Endothelial cell (in vitro differentiated cells): ENCODE measurements at regions not wholly inside any gene's neighbourhood (a gene's known extent, or its start where the extent isn't known, plus 50 kb on each side); places are given as distances from the start of the nearest gene placed in this dataset.

Source experiments
- DNase-seq: peaks from one replicate; pipeline ENCODE4 v3.0.0; 2021; ENCODE audit warnings: low spot score
- H3K27ac Mint-ChIP-seq: one replicate; pipeline ENCODE4 v1.8.0; 2021; ENCODE audit warnings: mixed read lengths, inconsistent platforms; ENCODE audit not compliant: unreplicated experiment
- H3K27me3 Mint-ChIP-seq: one replicate; pipeline ENCODE4 v1.8.0; 2021; ENCODE audit warnings: mild to moderate bottlenecking, moderate library complexity, mixed read lengths, inconsistent platforms; ENCODE audit not compliant: unreplicated experiment
- H3K36me3 Mint-ChIP-seq: one replicate; pipeline ENCODE4 v1.8.0; 2021; ENCODE audit warnings: mild to moderate bottlenecking, low read depth, mixed read lengths, inconsistent platforms; ENCODE audit not compliant: unreplicated experiment
- H3K4me1 Mint-ChIP-seq: one replicate; pipeline ENCODE4 v1.8.0; 2021; ENCODE audit warnings: mild to moderate bottlenecking, mixed read lengths, inconsistent platforms; ENCODE audit not compliant: unreplicated experiment
- H3K4me3 Mint-ChIP-seq: one replicate; pipeline ENCODE4 v1.8.0; 2021; ENCODE audit warnings: mild to moderate bottlenecking, mixed read lengths, inconsistent platforms; ENCODE audit not compliant: unreplicated experiment
- H3K9me3 Mint-ChIP-seq: one replicate; pipeline ENCODE4 v1.8.0; 2021; ENCODE audit warnings: mixed read lengths, inconsistent platforms; ENCODE audit not compliant: unreplicated experiment
- CTCF ChIP-seq: fragments of 200-600 bp; sonication (generic); IDR thresholded peaks from one replicate; pipeline ENCODE4 v1.5.0; 2021; ENCODE audit warnings: antibody characterized with exemption; ENCODE audit not compliant: unreplicated experiment

GRCh38 chr6:141244366-141244765 lies 888.4 kb upstream of the GJE1 start:
- no peak for DNase-seq
- H3K36me3 Mint-ChIP-seq = no peaks in the 10 kb centered on the region
- no peak overlapping the region for H3K27ac Mint-ChIP-seq
- H3K4me3 Mint-ChIP-seq = no peak overlapping the region
- H3K27me3 Mint-ChIP-seq = no peaks in the 10 kb centered on the region
- no peaks in the 10 kb centered on the region for H3K4me1 Mint-ChIP-seq
- H3K9me3 Mint-ChIP-seq = no peaks in the 10 kb centered on the region
- TF ChIP-seq CTCF = no peak

GRCh38 chr6:141242957-141243356 lies 889.8 kb upstream of the GJE1 start:
- Mint-ChIP-seq H3K9me3 (no peaks in the 10 kb centered on the region), H3K4me3 (no peak overlapping the region), H3K36me3 (no peaks in the 10 kb centered on the region), H3K27me3 (no peaks in the 10 kb centered on the region), H3K27ac (no peak overlapping the region), H3K4me1 (no peaks in the 10 kb centered on the region)
- DNase-seq = no peak
- TF ChIP-seq CTCF = no peak

- DNase-seq = no peak
- Mint-ChIP-seq H3K9me3 (no peaks in the 10 kb centered on the region), H3K36me3 (no peaks in the 10 kb centered on the region), H3K4me1 (no peaks in the 10 kb centered on the region), H3K4me3 (no peak overlapping the region), H3K27me3 (peaks cover 2% of the 10 kb centered on the region), H3K27ac (no peak overlapping the region)
- TF ChIP-seq CTCF = no peak
Observed at GRCh38 chr6:141229296-141229695, 903.4 kb upstream of the GJE1 start.

GRCh38 chr6:141218583-141218982 lies 914.1 kb upstream of the GJE1 start:
- Mint-ChIP-seq H3K27me3 (no peaks in the 10 kb centered on the region), H3K27ac (no peak overlapping the region), H3K9me3 (peaks cover 10% of the 10 kb centered on the region), H3K4me1 (no peaks in the 10 kb centered on the region), H3K4me3 (no peak overlapping the region), H3K36me3 (no peaks in the 10 kb centered on the region)
- no peak for DNase-seq
- no peak for TF ChIP-seq CTCF

GRCh38 chr6:141216726-141217125 lies 916.0 kb upstream of the GJE1 start:
- no peak for TF ChIP-seq CTCF
- Mint-ChIP-seq H3K4me1 (no peaks in the 10 kb centered on the region), H3K9me3 (peaks cover 10% of the 10 kb centered on the region), H3K27ac (no peak overlapping the region), H3K36me3 (no peaks in the 10 kb centered on the region), H3K27me3 (no peaks in the 10 kb centered on the region), H3K4me3 (no peak overlapping the region)
- DNase-seq = no peak
